CD4-positive, alpha-beta T cell treated with Interleukin-4 for 1 hour (primary cell): ENCODE measurements at regions not wholly inside any gene's neighbourhood (a gene's known extent, or its start where the extent isn't known, plus 50 kb on each side); places are given as distances from the start of the nearest gene placed in this dataset.

Experiments
- DNase-seq, 2 donors: peaks; one replicate each; pipeline ENCODE4 v3.0.0-alpha.2; 2020 to 2022

- peak in 1 of 2 donors; percentile 4 for DNase-seq
Observed at GRCh38 chr6:169973588-169974467, 222.4 kb downstream of the ERMARD start.

GRCh38 chr6:169972736-169973135 is 221.3 kb downstream of the ERMARD start:
- DNase-seq = peak in 1 of 2 donors; percentile 5

- DNase-seq = peak in 1 of 2 donors; percentile 9
Observed at GRCh38 chr6:169972101-169972651, 220.8 kb downstream of the ERMARD start.

- DNase-seq = peak in 1 of 2 donors; percentile 8
Observed at GRCh38 chr6:169971081-169971861, 219.8 kb downstream of the ERMARD start.

- no peak for DNase-seq
Observed at GRCh38 chr6:169970306-169970988, 219.0 kb downstream of the ERMARD start.

GRCh38 chr6:169969372-169970099 is 218.1 kb downstream of the ERMARD start:
- peak in 1 of 2 donors; percentile 4 for DNase-seq

GRCh38 chr6:169968541-169969270 is 217.3 kb downstream of the ERMARD start:
- peak in 1 of 2 donors; percentile 7 for DNase-seq

- DNase-seq = no peak
Observed at GRCh38 chr6:169967687-169968086, 216.3 kb downstream of the ERMARD start.

- DNase-seq = no peak
Observed at GRCh38 chr6:169966312-169967181, 215.1 kb downstream of the ERMARD start.

GRCh38 chr6:169965657-169966311 is 214.4 kb downstream of the ERMARD start:
- DNase-seq = no peak

- no peak for DNase-seq
Observed at GRCh38 chr6:169965239-169965638, 213.8 kb downstream of the ERMARD start.

- DNase-seq = no peak
Observed at GRCh38 chr6:169964486-169965180, 213.2 kb downstream of the ERMARD start.

GRCh38 chr6:169963581-169964297 is 212.3 kb downstream of the ERMARD start:
- no peak for DNase-seq

GRCh38 chr6:169962604-169963469 is 211.4 kb downstream of the ERMARD start:
- DNase-seq = no peak

- DNase-seq = peak in 1 of 2 donors; percentile 10
Observed at GRCh38 chr6:169961772-169962561, 210.5 kb downstream of the ERMARD start.

GRCh38 chr6:169960886-169961611 is 209.6 kb downstream of the ERMARD start:
- DNase-seq = no peak
